K562 (cell line): ENCODE measurements at regions not wholly inside any gene's neighbourhood (a gene's known extent, or its start where the extent isn't known, plus 50 kb on each side); places are given as distances from the start of the nearest gene placed in this dataset.

Experiments
- AFF1 ChIP-seq, 2 experiments: fragments of 450-650 bp; IDR thresholded peaks; 2 replicates each; pipeline ENCODE4 v1.6.1; 2018; ENCODE audit warnings: mild to moderate bottlenecking in 2 of 2, low read depth in 1 of 2; ENCODE audit not compliant: partially characterized antibody in 2 of 2
- ARHGAP35 ChIP-seq: fragments of 450-650 bp; IDR thresholded peaks from 2 replicates; pipeline ENCODE4 v1.6.1; 2018; ENCODE audit not compliant: partially characterized antibody
- BRF2 ChIP-seq: IDR thresholded peaks from 3 replicates; pipeline ENCODE4 v1.6.1; 2011; ENCODE audit warnings: borderline replicate concordance, mild to moderate bottlenecking; ENCODE audit not compliant: insufficient read length, insufficient read depth
- CCNT2 ChIP-seq: IDR thresholded peaks from 2 replicates; pipeline ENCODE4 v1.6.1; 2011; ENCODE audit warnings: borderline replicate concordance, low read depth, mild to moderate bottlenecking, moderate library complexity, mixed read lengths, low read length; ENCODE audit not compliant: insufficient read length; ENCODE audit errors: extremely low read depth
- CREB3 ChIP-seq: fragments of 450-650 bp; conservative IDR thresholded peaks from 2 replicates; pipeline ENCODE4 v1.6.1; 2016; ENCODE audit warnings: missing genetic modification characterization, low read depth, mild to moderate bottlenecking, missing compliant biosample characterization, moderate library complexity
- FIP1L1 ChIP-seq: fragments of 200-400 bp; formaldehyde crosslinking; IDR thresholded peaks from 2 replicates; pipeline ENCODE4 v1.6.1; 2018; ENCODE audit warnings: mild to moderate bottlenecking, low read depth, low read length; ENCODE audit not compliant: poor library complexity, severe bottlenecking
- FOXJ3 ChIP-seq: sonication (generic); formaldehyde crosslinking; IDR thresholded peaks from 2 replicates; pipeline ENCODE4 v1.4.0; 2020; ENCODE audit warnings: mild to moderate bottlenecking, missing genetic modification reagents
- FOXK2 ChIP-seq, 2 experiments: fragments of 450-650 bp; IDR thresholded peaks in 1 of 2; conservative IDR thresholded peaks in 1 of 2; 2 replicates each; pipeline ENCODE4 v1.6.1; 2016; ENCODE audit warnings: low read depth in 2 of 2, mild to moderate bottlenecking in 1 of 2
- LARP7 ChIP-seq: fragments of 450-650 bp; IDR thresholded peaks from 2 replicates; pipeline ENCODE4 v1.6.1; 2016
- MCM2 ChIP-seq: fragments of 450-650 bp; IDR thresholded peaks from 2 replicates; pipeline ENCODE4 v1.6.1; 2017; ENCODE audit warnings: low read depth, mild to moderate bottlenecking
- NCOA1 ChIP-seq: fragments of 450-650 bp; IDR thresholded peaks from 2 replicates; pipeline ENCODE4 v1.6.1; 2016; ENCODE audit warnings: low read depth
- PHB2 ChIP-seq: fragments of 450-650 bp; IDR thresholded peaks from 2 replicates; pipeline ENCODE4 v1.6.1; 2017; ENCODE audit warnings: low read depth
- SAFB ChIP-seq: fragments of 200-400 bp; formaldehyde crosslinking; IDR thresholded peaks from 2 replicates; pipeline ENCODE4 v1.6.1; 2017; ENCODE audit warnings: low read depth, low read length, borderline replicate concordance
- SIRT6 ChIP-seq: IDR thresholded peaks from one replicate; pipeline ENCODE4 v1.6.1; 2012; ENCODE audit warnings: low read depth, mild to moderate bottlenecking, control low read depth, inconsistent platforms, low read length, moderate library complexity
- TAF7 ChIP-seq: fragments of 450-650 bp; IDR thresholded peaks from 2 replicates; pipeline ENCODE4 v1.6.1; 2016; ENCODE audit warnings: missing genetic modification characterization, missing compliant biosample characterization
- TEAD1 ChIP-seq, 2 experiments: fragments of 450-650 bp in 1 of 2; sonication (generic) in 1 of 2; formaldehyde crosslinking; IDR thresholded peaks; 2 replicates each; pipeline versions ENCODE4 v1.4.0 to v1.8.0; 2020 to 2022; ENCODE audit warnings: mild to moderate bottlenecking in 2 of 2, missing genetic modification reagents in 1 of 2
- WHSC1 ChIP-seq: IDR thresholded peaks from one replicate; pipeline ENCODE4 v1.6.1; 2012; ENCODE audit warnings: low read length, control low read depth, inconsistent platforms
- ZBTB33 ChIP-seq: sonication (generic); formaldehyde crosslinking; IDR thresholded peaks from 2 replicates; pipeline ENCODE4 v1.8.1; 2023; ENCODE audit warnings: mild to moderate bottlenecking, missing genetic modification reagents
- ZNF124 ChIP-seq: sonication (generic); formaldehyde crosslinking; IDR thresholded peaks from 2 replicates; pipeline ENCODE4 v1.8.1; 2022; ENCODE audit warnings: missing genetic modification reagents
- ZNF197 ChIP-seq: fragments of 200-800 bp; sonication (Bioruptor generic); IDR thresholded peaks from 2 replicates; pipeline ENCODE4 v1.6.1; 2016; ENCODE audit warnings: low read depth, missing genetic modification characterization, missing compliant biosample characterization
- ZNF232 ChIP-seq: sonication (generic); formaldehyde crosslinking; IDR thresholded peaks from 2 replicates; pipeline ENCODE4 v1.8.0; 2022; ENCODE audit warnings: mild to moderate bottlenecking, missing genetic modification reagents
- ZNF644 ChIP-seq: fragments of 200-800 bp; sonication (Bioruptor generic); IDR thresholded peaks from 2 replicates; pipeline ENCODE4 v1.6.1; 2016; ENCODE audit warnings: low read depth, missing genetic modification characterization, missing compliant biosample characterization

- TF ChIP-seq AFF1 (IDR thresholded peaks at IDR 0.05; ENCODE audit: low read depth in 1 of 2, partially characterized antibody in 2 of 2) (peak; percentile 32 to 36), NCOA1 (peak; percentile 43; the same call in 1 of the 2 replicates), MCM2 (no peak), LARP7 (0 out of 2 replicates have a peak, but pooled peaks have one; percentile 39), FOXJ3 (no peak), TAF7 (no peak), ZNF232 (CRISPR knock-in tag) (no peak), ZNF644 (tag) (no peak), ZNF197 (no peak; the same call in 1 of the 2 replicates), TEAD1 (CRISPR knock-in tag; IDR thresholded peaks at IDR 0.05) (no peak), FOXK2 (conservative IDR thresholded peaks at IDR 0.05 in 1 of 2, IDR thresholded peaks at IDR 0.05 in 1 of 2; ENCODE audit: low read depth in 2 of 2) (peak; percentile 58 to 75; a peak in 2 of 4 replicates), FIP1L1 (no peak), CCNT2 (no peak), WHSC1 (no peak), CREB3 (tag) (no peak), ZBTB33 (CRISPR knock-in tag) (no peak), PHB2 (peak; percentile 73; the same call in 1 of the 2 replicates), ZNF124 (CRISPR knock-in tag) (no peak), BRF2 (no peak), ARHGAP35 (no peak), SIRT6 (no peak), SAFB (no peak)
Measured at GRCh38 chr1:65538664-65539063, 118.2 kb downstream of the LEPR start (continued).
